Ectodermal cell (in vitro differentiated cells): ENCODE measurements at regions not wholly inside any gene's neighbourhood (a gene's known extent, or its start where the extent isn't known, plus 50 kb on each side); places are given as distances from the start of the nearest gene placed in this dataset.

Experiments
- H3K27ac ChIP-seq: 2 replicates; pipeline ENCODE4 v1.7.0; 2013; ENCODE audit warnings: mild to moderate bottlenecking, low read depth, low read length; ENCODE audit not compliant: insufficient read depth, poor library complexity, severe bottlenecking
- H3K27me3 ChIP-seq: 2 replicates; pipeline ENCODE4 v1.7.0; 2013; ENCODE audit warnings: mild to moderate bottlenecking, low read length; ENCODE audit not compliant: insufficient read depth, control insufficient read depth, poor library complexity, severe bottlenecking
- H3K36me3 ChIP-seq: one replicate; pipeline ENCODE4 v1.7.0; 2013; ENCODE audit warnings: low read length; ENCODE audit not compliant: control insufficient read depth, insufficient read depth
- H3K4me1 ChIP-seq: one replicate; pipeline ENCODE4 v1.7.0; 2013; ENCODE audit warnings: low read length; ENCODE audit not compliant: control insufficient read depth, insufficient read depth
- H3K4me3 ChIP-seq: 2 replicates; pipeline ENCODE4 v1.7.0; 2013; ENCODE audit warnings: low read depth, low read length, control low read depth; ENCODE audit not compliant: insufficient read depth
- H3K9me3 ChIP-seq: 2 replicates; pipeline ENCODE4 v1.7.0; 2013; ENCODE audit warnings: mild to moderate bottlenecking, low read length, moderate library complexity; ENCODE audit not compliant: control insufficient read depth
- WGBS, 2 experiments: methylation state at CpG; one replicate each; pipeline ENCODE4 v1.1.7; 2013; ENCODE audit warnings: missing lambda C conversion rate in 2 of 2; 5-methylcytosine and 5-hydroxymethylcytosine counted together

GRCh38 chr5:2164586-2164985 lies 281.9 kb upstream of the IRX4 start:
- Histone ChIP-seq H3K4me1 (no peaks in the 10 kb centered on the region), H3K4me3 (no peak overlapping the region), H3K36me3 (no peaks in the 10 kb centered on the region), H3K27ac (no peak overlapping the region), H3K9me3 (no peaks in the 10 kb centered on the region), H3K27me3 (no peaks in the 10 kb centered on the region)
- WGBS, 2 experiments = 67 to 68% methylated on average over 13 of the region's 13 CpGs

DNA sequence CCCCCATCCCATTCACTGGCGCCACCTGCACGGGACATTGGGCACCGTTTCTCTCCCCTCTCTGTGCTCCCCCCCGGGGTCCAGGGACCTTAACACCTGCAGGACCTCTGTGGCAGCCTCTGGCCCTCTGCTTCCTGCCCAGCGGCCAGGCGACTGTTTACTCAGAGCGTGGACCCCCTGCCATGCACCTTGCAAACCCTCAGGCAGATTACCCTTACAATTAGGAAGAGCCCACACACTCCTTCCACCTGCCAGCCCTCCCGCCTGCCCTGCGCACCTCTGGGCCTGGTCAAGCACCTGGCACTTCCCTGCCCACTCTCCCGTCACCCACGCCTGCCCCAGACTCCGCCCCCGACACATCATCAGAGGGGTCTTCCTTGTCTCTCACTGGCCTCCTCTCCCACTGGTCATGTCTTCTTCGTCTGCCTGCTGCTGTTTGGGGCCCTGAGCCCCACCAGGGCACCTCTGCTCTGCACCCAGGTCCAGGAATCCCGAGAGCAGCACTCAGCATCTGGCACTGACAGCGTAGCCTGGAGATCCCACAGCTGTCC lies 281.3 kb upstream of the IRX4 start:
- H3K4me3 ChIP-seq = no peak overlapping the region
- H3K36me3 ChIP-seq = no peaks in the 10 kb centered on the region
- 74 to 78% methylated on average over 15 to 16 of the region's 16 CpGs for WGBS, 2 experiments
- H3K27me3 ChIP-seq = no peaks in the 10 kb centered on the region
- no peak overlapping the region for H3K27ac ChIP-seq
- H3K9me3 ChIP-seq = no peaks in the 10 kb centered on the region
- no peaks in the 10 kb centered on the region for H3K4me1 ChIP-seq

DNA sequence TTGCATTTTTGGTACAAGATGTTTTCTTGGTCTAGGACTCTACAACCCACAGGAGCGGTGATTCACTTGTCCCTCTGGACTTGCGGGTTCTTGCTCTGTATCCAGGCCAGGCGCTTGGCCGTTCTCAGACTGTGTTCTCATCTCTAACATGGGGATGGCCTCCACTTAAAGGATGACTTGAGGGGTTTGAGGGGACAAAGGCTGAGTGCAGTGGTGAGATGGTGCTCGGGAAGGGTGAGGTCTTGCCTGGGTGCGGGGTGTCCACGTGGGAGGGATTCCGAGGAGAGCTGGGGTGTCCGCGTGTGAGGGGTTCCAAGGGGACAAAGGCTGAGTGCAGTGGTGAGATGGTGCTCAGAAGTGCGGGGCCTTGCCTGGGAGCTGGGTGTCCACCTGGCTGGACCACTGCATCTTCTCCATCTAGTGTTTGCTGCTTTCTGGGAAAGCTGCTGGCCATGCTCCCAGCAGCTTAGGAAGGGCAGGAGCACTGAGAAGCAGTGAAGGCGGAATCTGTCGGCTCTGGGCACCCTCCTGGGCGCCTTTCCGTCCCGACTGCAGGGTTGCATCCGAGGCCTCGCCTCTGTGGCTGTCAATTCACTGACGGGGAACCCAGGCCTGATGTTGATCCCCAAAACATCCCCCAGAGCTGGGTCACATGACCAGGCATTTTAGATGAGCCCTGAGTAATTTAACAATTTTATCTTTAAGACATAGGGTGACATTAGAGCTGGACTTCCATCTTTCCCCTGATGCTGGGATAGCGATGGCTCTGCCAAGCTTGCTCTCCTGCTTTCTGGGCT lies 280.5 kb upstream of the IRX4 start:
- H3K9me3 ChIP-seq = no peaks in the 10 kb centered on the region
- 93 to 94% methylated on average over 20 of the region's 20 CpGs for WGBS, 2 experiments
- no peak overlapping the region for H3K4me3 ChIP-seq

GRCh38 chr5:2160811-2161210 lies 278.1 kb upstream of the IRX4 start:
- no peaks in the 10 kb centered on the region for H3K27me3 ChIP-seq
- H3K36me3 ChIP-seq = no peaks in the 10 kb centered on the region
- H3K9me3 ChIP-seq = no peaks in the 10 kb centered on the region
- H3K27ac ChIP-seq = no peak overlapping the region
- H3K4me1 ChIP-seq = no peaks in the 10 kb centered on the region
- WGBS, 2 experiments = 89 to 90% methylated on average over 2 of the region's 2 CpGs
- H3K4me3 ChIP-seq = no peak overlapping the region

More for the DNA sequence above, 280.5 kb upstream of the IRX4 start:
- Histone ChIP-seq H3K36me3 (no peaks in the 10 kb centered on the region), H3K27ac (no peak overlapping the region), H3K4me1 (no peaks in the 10 kb centered on the region), H3K27me3 (no peaks in the 10 kb centered on the region)

GRCh38 chr5:2158767-2159166 lies 276.0 kb upstream of the IRX4 start:
- Histone ChIP-seq H3K36me3 (no peaks in the 10 kb centered on the region), H3K27ac (no peak overlapping the region), H3K4me1 (no peaks in the 10 kb centered on the region), H3K27me3 (no peaks in the 10 kb centered on the region), H3K9me3 (no peaks in the 10 kb centered on the region), H3K4me3 (no peak overlapping the region)
- 85 to 87% methylated on average over 9 of the region's 9 CpGs for whole genome bisulfite sequencing, 2 experiments

- Histone ChIP-seq H3K9me3 (no peaks in the 10 kb centered on the region), H3K27me3 (no peaks in the 10 kb centered on the region), H3K36me3 (no peaks in the 10 kb centered on the region), H3K4me3 (no peak overlapping the region), H3K4me1 (no peaks in the 10 kb centered on the region), H3K27ac (no peak overlapping the region)
- 95% methylated on average over 5 of the region's 5 CpGs for WGBS, 2 experiments
Observed at GRCh38 chr5:2158109-2158508, 275.4 kb upstream of the IRX4 start.

DNA sequence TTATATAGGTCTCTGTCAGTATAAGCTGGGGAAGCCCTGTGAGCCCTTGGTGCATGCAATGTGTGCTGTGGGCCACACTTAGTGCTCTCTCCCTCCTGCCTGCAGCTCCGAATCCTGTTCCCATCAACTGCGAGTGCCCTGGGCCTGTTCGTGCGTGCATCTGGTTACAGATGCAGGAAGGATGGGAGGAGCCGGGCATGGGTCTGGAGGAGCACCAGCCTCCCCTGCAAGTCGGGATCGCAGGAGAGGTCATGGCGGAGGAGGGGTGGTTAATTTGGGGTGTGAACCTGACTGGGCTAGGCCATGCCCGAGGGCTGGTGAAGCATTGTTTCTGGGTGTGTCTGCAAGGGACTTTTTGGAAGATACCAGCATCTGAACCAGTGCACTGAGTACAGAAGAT lies 274.6 kb upstream of the IRX4 start:
- Histone ChIP-seq H3K36me3 (no peaks in the 10 kb centered on the region), H3K27me3 (no peaks in the 10 kb centered on the region), H3K4me3 (no peak overlapping the region), H3K9me3 (no peaks in the 10 kb centered on the region), H3K27ac (no peak overlapping the region), H3K4me1 (no peaks in the 10 kb centered on the region)
- WGBS, 2 experiments = 94 to 95% methylated on average over 9 of the region's 9 CpGs

- Histone ChIP-seq H3K36me3 (no peaks in the 10 kb centered on the region), H3K4me3 (no peak overlapping the region), H3K9me3 (no peaks in the 10 kb centered on the region), H3K27me3 (no peaks in the 10 kb centered on the region), H3K4me1 (no peaks in the 10 kb centered on the region), H3K27ac (no peak overlapping the region)
- WGBS, 2 experiments = 93 to 96% methylated on average over 14 of the region's 14 CpGs
Observed at GRCh38 chr5:2156358-2157059, 273.8 kb upstream of the IRX4 start.

- 96% methylated on average over 18 of the region's 18 CpGs for whole genome bisulfite sequencing, 2 experiments
- Histone ChIP-seq H3K27ac (no peak overlapping the region), H3K36me3 (no peaks in the 10 kb centered on the region), H3K27me3 (no peaks in the 10 kb centered on the region), H3K9me3 (no peaks in the 10 kb centered on the region), H3K4me1 (no peaks in the 10 kb centered on the region), H3K4me3 (no peak overlapping the region)
Observed at GRCh38 chr5:2155556-2155955, 272.8 kb upstream of the IRX4 start.

DNA sequence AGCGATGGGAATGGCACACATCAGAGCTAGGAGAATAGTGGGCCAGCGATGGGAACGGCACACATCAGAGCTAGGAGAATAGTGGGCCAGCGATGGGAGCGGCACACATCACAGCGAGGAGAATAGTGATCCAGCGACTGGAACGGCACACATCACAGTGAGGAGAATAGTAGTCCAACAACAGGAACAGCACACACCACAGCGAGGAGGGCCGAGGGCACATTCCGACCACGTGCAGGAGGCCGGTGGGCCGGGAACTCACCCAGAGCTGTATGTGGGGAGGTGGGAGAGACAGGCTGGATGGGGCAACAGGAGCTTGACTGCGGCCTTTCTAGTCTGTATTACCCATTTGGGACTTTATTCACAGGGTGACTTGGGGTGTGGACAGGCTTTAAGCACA lies 271.1 kb upstream of the IRX4 start:
- Histone ChIP-seq H3K27me3 (no peaks in the 10 kb centered on the region), H3K4me3 (no peak overlapping the region), H3K4me1 (peaks cover 6% of the 10 kb centered on the region), H3K36me3 (no peaks in the 10 kb centered on the region), H3K9me3 (no peaks in the 10 kb centered on the region), H3K27ac (no peak overlapping the region)
- WGBS, 2 experiments = 94% methylated on average over 15 of the region's 15 CpGs
